NCI-H128 (cell line): ENCODE measurements at regions not wholly inside any gene's neighbourhood (a gene's known extent, or its start where the extent isn't known, plus 50 kb on each side); places are given as distances from the start of the nearest gene placed in this dataset.

Experiments
- DNase-seq: peaks from one replicate; lab custom pipeline; 2025; ENCODE audit not compliant: unreplicated experiment; lab: John Stamatoyannopoulos, UW

GRCh38 chr3:130259166-130259874 lies 86.2 kb upstream of the COL6A5 start:
- no peak for DNase-seq

DNA sequence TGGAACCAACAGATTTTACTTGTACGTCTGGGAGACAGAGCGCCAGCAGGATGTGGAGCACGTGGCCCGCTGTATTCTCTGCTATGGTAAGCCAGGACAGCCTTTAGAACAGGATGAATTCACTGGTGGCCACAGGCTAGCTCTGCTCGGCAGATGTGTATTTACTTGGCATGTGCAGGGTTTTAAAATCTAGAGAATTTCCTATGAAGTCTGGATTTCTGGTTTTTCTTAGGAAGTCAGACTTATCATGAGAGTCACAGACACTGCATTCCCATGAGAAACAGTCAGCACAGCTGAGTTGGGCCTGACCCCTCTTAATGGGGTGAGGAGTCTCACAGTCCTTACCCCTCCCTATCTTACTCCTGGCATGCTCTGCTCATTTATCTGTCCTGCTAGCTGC lies 84.6 kb upstream of the COL6A5 start:
- no peak for DNase-seq

GRCh38 chr3:130263708-130264107 lies 81.8 kb upstream of the COL6A5 start:
- no peak for DNase-seq

GRCh38 chr3:130266817-130267216 lies 78.7 kb upstream of the COL6A5 start:
- DNase-seq: no peak

DNA sequence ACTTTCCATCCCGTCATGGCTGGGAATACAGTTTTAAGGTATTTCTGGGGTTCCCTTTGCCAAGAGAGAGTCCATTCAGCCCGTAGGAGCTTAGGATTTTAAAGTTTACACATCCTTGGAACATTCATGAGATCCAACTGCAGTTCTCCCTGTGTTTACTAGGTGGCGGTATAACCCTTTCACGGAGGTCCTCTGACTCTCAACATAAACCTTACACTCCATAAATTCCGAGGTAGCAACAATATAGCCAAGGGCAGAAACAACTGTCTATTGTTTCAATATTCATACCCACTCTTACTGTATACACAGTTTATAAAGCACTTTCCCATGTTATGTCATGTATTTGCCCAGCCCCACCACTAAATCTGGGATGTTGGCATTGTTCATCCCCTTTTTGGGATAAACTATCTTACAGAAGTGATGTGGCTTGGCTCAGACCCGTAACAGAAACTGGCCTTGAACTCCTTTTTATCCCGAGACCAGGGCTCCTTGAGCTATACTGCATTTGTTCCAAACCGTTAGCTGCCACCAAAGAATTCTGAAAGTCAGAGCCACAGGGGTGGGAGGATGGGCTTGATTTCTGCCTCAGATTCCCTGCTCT lies 69.2 kb upstream of the COL6A5 start:
- DNase-seq: peak; percentile 18

GRCh38 chr3:130288670-130289069 lies 56.8 kb upstream of the COL6A5 start:
- no peak for DNase-seq

GRCh38 chr3:130291148-130291547 lies 54.3 kb upstream of the COL6A5 start:
- DNase-seq: no peak

- no peak for DNase-seq
These were observed 52.2 kb upstream of the COL6A5 start for GRCh38 chr3:130293247-130293646.
